HG03571 (cell line): ENCODE measurements at regions not wholly inside any gene's neighbourhood (a gene's known extent, or its start where the extent isn't known, plus 50 kb on each side); places are given as distances from the start of the nearest gene placed in this dataset.
A peak's percentile ranks its signal among the peaks of the same experiment; 100 is the strongest.
"Not testable (repeated sequence)": the region's sequence is repeated elsewhere in the genome, so short reads cannot be mapped to it uniquely, and the experiment has no call there.

Experiments
- ATAC-seq: cut with Tn5 transposase; IDR thresholded peaks from one replicate; pipeline ENCODE4 v1.9.1; 2021; ENCODE audit not compliant: unreplicated experiment

DNA sequence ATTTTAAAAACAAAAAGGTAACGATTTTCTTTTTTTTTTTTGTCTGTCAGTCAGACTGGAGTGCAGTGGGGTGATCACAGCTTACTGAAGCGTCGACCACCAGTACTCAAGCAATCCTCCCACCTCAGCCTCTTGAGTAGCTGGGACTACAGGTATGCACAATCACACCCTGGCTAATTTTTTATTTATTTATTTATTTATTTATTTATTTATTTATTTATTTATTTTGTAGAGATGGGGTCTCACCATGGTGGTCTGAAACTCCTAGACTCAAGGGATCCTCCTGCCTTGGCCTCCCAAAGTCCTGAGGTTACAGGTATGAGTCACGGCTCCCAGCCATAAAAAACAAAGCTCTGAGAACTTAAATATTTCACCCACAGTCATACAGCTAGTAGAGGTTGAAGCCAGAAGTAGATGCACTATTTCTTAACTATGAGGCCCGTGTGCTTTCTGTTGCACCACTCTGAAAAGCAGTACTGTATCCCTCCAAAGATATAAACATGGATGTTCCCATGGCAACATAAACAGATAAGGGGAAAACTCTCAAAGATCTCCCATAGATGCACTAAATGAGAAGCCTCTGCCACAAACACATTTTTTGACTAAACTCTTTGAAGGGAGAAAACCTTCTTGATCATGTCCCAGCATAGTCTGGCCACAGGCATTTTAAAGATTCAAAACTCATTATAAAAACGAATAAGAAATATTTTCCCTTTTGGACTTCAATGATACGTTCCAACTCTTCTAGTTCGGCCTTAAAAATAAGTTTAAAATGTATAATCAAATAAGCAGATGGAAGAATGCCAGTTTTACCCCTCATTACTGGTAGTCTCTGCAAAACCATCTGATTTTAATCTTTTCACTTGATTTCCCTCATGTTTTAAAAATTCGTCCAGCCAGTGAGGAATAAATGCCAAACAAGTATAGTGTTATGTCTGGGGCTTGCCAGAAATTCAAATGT is 162.3 kb upstream of the ARHGEF26 start:
- ATAC-seq, result no peak

DNA sequence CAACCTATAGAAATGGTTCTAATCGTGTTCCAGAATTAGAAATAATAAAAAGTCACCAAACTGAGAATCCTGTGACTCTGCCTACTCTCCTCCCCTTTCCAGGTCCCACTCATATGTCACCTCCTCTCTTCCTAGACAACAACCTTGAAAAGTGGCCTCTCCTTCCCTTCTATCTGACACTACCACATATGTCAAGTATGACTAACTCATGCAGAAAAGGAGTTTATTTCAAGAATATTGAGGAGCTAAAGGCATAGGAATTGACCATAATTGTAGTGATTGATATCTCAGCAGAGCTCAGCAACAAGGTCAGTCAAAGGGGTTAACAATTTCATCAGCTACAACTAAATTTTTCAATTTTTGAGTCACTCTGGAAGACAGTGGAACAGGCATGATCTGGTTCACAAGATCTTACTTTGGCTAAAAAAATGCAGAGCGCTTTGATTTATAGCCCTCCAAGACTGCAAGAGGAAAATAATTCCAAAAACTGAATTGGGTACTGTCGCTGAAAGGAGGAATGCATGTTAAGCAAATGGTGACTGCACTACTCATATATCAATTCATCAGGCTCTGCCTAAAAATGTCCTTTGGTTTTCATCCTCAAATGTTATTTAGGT is 160.6 kb upstream of the ARHGEF26 start:
- no peak for ATAC-seq

DNA sequence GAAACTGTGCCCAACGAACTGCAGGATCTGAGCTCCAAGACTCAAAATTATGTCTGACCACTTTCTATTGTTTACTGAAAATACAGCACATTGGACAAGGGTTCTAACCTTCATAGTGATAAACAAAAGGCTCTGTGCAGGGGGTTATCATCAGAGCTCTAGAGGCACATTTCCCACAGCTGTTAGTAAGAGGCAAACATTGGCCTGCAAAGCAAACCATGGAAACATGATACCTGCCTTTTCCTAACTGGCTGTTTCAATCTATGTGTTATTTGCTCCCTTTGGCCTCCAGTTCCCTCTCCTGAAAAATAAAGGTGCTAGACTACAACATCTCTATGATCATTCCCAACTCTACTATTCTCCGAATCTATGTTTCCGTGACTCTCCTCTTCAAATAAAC is 159.7 kb upstream of the ARHGEF26 start:
- ATAC-seq, result no peak

DNA sequence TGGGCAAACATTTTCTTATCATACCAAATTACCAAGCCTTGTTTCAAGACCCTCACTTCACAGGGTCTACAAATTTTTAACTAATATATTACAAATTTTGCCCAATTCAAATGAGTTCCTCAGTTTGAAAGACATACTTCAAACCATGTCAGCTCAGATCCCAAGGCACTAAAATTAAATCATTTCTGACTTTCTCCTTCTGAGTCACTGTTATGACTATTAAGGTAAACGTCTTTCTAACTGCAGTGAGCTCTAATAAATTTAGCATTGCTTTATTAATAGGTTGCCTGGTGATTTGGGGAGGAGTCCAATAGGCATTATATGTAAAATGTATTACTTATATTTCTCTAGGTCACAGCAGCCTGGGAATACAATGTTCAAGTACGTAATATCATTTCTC is 158.2 kb upstream of the ARHGEF26 start:
- ATAC-seq, result no peak

DNA sequence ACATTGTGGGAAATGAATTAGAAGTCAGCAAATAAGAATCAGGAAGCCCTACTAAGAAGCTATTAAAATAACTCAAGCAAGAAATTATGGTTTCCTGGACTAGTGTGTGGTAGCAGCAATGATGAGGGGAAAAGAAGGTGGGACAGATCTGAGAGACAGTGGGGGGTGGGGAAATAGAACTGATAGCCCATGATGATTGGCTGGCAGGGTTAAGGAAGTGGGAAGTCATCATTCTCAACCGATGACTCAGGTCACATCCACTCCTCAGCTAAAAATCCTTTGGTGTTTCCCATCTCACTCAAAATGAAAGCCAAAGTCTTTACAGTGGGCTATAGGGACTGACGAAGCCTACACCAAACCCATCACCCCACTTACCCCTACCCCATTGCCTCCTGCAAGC is 153.9 kb upstream of the ARHGEF26 start:
- ATAC-seq, result no peak

DNA sequence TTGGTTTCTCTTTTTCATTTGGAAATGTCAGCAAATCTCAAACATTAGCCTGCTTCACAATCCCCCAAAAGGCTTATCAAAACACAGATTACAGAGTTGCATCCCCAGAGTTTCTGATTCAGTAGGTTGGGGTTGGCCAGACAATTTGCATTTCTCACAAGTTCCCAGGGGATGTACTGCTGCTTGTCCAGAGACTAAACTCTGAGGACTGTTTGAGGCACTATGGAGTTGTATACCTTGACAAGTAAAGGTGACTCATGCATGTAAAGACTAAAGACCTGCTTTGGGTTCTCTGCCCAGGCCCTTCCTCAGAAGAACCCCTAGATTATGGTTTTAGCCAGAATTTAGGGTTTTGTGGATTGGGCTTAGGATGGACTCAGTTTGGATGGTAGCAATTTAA is 151.1 kb upstream of the ARHGEF26 start:
- peak; percentile 37 for ATAC-seq

DNA sequence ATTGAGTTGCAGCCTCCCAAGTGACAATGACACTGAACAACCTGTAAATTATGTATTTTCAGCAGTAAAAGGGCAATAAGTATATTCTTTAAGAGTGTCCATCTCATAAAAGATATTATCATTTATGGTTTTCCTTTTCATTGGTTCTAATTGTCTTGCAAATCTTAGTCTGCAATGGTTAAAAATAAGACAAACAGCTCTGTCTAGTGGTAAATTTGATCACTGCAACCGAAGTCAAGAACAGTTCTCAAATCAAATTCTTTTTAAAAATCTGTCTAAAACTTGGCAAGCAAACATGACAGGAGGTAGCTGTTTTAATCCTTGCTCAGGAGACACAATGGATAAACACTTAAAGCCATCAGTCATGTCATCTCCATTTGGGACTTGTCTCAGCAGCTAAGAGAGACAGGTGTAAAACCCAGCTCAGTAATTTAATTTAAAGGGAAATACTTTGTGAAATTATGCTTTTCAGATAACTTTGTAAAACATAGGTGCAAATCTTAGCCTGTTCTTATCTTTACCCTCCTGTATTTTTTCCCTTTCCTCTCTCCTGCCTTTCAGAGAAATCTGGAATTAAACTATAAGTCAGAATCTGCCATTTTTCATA is 150.3 kb upstream of the ARHGEF26 start:
- ATAC-seq, result no peak

DNA sequence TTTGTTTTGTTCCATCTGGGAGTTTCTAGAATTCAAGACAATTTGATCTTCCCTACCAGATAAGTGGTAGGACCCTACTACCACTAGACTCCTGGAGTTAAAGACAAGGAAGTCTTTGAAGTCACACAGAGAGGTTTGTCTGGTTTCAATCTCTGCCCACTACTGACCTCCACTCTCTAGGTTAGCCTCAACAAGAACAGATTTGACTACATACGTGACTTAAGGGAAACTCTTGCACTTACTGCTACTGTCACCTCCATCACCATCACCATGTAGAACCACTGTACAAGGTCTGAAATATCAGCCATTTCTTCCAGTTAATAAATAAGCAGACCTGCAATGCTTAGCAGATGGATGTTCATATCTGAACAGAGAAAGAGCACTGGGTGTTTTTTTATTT is 148.3 kb upstream of the ARHGEF26 start:
- peak; percentile 66 for ATAC-seq

DNA sequence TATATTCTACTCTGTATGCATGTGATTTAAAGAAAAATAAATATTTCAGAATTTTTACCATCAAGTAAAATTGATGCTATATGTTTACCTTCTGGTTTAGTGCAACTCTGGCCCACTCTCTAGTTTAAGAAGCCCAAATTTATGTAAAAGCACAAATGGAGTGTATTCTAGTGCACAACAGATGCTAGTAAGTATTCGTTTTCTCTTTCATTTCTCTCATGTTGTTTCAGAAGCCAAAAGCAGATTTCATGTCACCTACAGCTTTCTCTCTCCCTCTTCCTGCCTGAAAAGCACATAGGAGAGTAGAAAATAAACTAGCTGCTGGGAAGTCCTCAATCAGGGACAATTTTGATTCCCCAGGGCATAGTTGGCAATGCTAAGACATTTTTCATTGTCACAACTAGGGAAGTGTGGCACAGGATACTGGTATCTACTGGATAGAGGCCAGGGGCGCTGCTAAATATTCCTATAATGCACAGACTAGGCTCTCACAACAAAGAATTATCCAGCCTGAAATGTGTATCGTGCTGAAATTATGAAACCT is 147.4 kb upstream of the ARHGEF26 start:
- peak; percentile 55 for ATAC-seq

DNA sequence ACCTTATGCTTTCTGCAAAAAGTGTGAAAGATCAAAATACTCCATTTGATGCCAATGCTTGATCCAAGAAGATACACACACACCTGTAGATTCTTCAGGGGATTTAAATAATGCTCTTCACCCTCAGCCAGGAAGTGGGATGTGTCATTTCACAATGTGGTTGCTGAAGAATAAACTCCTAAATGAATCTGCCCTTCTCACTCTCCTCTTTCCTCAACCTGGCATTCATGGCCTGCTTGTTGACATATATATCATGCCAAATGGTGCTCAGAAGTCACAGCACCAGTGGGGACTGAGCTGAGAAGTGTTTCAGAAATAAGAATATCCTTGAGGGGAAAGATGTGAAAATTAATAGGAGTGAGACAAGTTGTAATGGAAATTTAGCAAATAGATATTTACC is 146.6 kb upstream of the ARHGEF26 start:
- no peak for ATAC-seq

DNA sequence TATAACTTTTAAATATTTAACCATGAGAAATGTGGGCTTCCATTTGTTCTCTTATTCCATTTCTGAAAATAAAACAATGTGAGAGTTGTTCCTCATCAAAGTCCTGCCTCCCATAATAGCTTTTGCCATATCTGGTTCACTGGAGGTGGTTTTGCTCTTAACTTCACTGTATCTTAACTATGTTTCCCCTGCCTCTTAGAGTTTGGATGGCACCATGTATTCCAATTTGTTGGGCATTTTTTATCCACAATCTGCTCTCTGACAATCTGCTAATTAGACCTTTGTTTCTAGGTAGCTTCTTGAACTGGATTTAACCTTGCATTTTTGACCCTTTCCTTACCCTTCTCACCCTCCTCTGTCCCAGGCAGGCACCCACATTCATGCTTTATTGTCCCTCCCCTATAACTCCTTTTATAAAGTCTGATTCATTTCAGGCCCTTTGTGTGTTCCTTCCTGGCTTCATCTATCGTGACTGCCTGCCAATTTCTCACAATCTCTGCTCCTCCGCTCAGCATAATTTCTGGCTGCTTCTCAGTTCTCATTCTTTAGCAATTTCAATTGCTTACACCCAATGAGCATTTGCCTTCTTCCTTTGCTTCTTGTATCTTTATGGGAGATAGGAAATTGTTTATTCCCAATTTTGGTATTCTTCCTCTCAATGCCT is 144.2 kb upstream of the ARHGEF26 start:
- no peak for ATAC-seq

DNA sequence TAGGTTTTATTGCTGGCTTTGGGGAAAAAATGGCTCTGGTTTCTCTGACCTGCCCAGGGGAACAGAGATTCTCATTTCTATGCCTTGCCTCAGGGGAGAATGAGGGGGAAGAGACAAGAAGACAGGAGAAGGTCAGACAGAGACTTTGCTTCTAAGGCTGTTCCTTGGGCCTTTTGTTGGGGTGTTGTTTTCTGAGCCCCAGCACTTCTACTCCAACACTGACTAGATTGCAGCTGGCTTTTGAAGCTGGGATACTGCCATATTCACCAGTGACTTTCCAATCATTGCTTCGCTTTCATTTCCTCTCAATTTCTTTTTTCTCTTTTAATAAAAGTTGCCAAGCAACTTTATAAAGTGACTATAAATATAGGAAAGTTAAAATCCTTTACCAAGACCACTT is 143.2 kb upstream of the ARHGEF26 start:
- no peak for ATAC-seq

DNA sequence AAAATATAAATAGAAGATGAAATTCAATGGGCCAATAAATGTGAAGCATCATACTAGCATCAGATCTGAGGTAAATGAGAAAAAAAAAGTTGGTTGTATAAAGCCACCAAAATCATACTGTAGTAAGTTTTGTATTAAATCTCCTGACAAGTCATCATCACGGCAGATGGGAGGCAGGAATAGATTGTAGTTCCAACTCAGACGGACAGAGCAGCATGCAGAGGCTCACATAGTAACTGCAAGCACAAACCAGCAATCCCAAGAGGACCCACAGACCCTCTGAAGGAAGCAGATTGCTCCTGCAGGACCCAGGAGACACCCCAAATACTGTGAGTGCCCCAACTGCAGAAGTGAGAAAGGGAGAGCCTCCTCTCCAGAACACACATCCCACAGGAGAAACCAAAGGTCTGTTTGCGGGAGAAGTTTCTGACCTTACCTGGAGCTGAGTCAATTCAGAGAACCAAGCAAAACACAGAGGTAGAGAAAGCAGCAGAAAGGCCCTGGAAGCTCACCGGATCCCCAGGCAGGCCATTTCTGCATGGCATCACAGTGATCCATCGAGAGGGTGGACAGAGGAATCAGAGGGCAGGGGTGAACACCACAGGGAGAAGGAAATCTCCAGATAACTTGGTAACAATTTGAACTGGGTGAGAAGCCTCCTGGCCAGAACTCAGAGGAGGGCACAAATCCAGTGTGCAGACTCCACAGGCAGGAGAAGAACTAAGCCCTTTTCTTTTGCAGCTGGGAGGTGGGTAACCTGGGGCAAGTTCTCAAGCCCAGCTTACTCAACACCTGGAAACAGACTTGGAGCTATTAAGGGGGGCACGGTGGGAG is 141.6 kb upstream of the ARHGEF26 start:
- ATAC-seq, result no peak

DNA sequence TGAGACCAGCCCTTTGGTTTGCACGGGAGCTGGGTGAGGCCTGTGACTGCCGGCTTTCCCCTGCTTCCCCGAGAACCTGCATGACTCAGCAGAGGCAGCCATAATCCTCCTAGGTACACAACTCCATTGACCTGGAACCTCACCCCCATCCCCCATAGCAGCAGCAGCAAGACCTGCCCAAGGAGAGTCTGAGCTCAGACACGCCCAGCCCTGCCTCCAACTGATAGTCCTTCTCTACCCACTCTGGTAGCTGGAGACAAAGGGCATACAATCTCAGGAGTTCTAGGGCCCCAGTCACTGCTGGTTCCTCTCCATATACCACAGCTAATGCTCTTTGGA is 141.0 kb upstream of the ARHGEF26 start:
- ATAC-seq, result no peak

DNA sequence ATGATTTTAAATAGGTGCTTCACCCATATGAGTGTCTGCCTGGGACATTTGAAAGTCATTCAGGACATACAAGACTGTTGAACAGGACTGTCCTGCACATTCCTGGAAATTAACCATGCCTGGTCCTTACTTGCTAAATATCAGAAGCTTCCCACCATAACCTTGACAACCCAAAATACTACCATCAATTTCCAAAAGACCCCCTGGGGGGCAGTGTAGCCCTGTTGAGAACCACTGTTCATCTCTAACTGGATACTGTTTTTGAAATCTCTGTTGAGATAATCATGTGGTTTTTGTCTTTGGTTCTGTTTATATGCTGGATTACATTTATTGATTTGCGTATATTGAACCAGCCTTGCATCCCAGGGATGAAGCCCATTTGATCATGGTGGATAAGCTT is 123.8 kb upstream of the ARHGEF26 start:
- not testable (repeated sequence) for ATAC-seq

DNA sequence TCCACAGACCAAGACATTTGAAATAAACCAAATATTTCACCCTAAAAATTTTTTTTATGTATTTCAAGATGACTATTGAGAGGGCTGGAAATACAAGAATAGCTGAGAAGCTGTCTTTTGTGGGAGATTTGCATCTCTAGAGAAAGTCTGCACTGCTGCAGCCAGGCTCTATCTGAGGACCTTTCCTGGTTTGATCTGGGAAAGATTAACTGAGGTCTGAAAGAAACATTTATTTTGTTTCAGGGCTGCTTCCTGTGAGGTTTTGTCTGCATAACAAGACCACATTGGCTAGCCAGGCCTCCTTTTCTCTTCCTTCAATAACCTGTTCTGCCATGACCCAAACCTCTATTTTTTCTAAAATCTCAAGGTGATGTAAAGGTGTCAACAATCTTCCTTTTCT is 117.5 kb upstream of the ARHGEF26 start:
- ATAC-seq, result no peak

DNA sequence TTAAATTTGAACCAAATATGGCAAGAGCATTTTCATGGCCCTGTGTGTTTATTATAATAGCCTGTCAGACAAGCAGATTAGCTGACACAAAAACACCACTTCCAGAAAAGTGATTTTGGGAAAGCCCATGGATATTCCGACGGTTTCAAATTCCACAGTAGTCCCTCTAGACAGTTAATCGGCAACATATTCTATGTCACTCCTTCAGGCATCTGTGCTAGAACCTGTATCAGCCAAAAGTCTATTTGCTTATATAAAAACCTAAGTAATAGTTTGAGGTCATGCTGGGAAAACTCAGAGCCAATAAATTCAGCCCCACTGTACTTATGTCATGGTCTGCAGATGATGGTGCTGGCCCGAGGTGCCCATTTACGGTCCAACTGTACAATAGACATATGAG is 110.2 kb upstream of the ARHGEF26 start:
- ATAC-seq, result no peak

DNA sequence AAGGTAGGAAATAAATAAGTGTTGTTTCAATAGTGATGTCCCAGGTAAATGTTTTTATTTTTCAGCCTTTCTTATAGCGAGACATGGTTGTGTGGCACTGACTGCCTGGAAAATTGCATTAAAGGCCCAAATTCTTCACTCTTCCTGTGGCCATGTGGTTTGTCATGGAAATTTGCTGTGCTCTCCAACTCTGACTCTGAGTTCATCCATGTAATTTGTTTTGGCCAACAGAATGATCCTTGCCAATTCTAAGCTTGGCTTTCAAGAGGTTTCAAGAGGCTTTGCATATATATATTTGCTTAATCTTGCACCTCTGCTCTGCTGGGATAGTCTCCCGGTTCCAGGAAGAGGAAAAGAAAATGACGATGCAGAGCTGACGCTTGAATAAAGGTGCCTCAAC is 107.5 kb upstream of the ARHGEF26 start:
- ATAC-seq, result no peak

DNA sequence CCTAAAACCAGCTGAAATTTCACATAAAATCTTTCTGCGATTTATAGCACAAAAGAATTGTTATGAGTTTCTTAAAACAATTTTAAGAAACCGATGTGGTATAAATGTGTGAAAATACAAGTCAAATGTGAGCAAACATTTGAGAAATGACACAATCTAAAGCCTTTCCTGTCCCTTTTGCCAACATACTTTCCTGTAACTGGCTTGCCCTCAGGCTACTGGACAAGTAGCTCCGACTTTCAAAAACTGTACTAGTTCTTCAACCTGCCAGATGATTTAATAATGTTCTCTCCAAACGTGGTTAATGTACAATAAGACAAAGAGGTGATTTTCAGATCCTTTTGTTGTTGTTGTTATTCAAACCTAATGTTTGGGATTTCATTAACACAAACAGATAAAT is 105.9 kb upstream of the ARHGEF26 start:
- ATAC-seq, result no peak

DNA sequence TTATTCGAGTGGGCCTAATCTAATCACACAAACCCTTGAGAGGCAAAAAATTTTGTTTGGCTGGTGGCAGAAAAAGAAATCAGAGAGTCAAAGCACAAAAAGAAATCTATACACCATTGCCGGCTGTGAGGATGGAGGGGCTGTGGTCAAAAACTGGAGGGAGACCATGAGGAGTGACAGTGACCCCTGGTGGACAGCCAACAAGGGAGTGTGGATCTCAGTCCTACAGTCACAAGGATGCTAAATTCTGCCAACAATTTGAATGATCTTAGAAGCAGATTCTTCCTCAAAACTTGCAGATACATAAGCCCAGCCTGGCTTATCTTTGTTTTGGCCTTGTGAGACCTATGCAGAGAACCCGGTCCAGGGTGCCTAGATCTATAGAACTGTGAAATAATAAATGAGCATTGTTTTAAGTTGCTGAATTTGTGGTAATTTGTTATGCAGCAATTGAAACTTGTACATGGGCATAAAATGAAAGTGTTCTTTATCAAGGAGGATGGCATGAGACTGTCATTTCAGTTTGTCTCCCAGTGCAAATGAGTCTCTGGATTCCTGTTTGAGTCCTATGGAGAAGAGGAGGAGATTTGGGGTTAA is 103.0 kb upstream of the ARHGEF26 start:
- peak; percentile 64 for ATAC-seq
